H1 (cell line): ENCODE measurements at regions not wholly inside any gene's neighbourhood (a gene's known extent, or its start where the extent isn't known, plus 50 kb on each side); places are given as distances from the start of the nearest gene placed in this dataset.

Source experiments
- BACH1 ChIP-seq: IDR thresholded peaks from 2 replicates; pipeline ENCODE4 v1.6.1; 2012; ENCODE audit warnings: low read length, improper control_type of control experiment
- BRCA1 ChIP-seq: IDR thresholded peaks from 2 replicates; pipeline ENCODE4 v1.6.1; 2012; ENCODE audit warnings: low read depth, low read length, improper control_type of control experiment
- CREB1 ChIP-seq: IDR thresholded peaks from 2 replicates; pipeline ENCODE4 v1.6.1; 2012; ENCODE audit warnings: inconsistent platforms
- EZH2 ChIP-seq: fragments of 200-600 bp; sonication (generic); IDR thresholded peaks from 2 replicates; pipeline ENCODE4 v1.7.1; 2012; ENCODE audit warnings: low read depth, mild to moderate bottlenecking, moderate library complexity, low read length, inconsistent platforms; ENCODE audit not compliant: severe bottlenecking
- GTF2F1 ChIP-seq: IDR thresholded peaks from 2 replicates; pipeline ENCODE4 v1.6.1; 2012; ENCODE audit warnings: low read depth, low read length, improper control_type of control experiment, borderline replicate concordance
- RBBP5 ChIP-seq: IDR thresholded peaks from 2 replicates; pipeline ENCODE4 v1.7.1; 2012; ENCODE audit warnings: low read depth, mild to moderate bottlenecking, inconsistent platforms, low read length, moderate library complexity, borderline replicate concordance
- SIN3A ChIP-seq, 2 experiments: IDR thresholded peaks in 1 of 2; conservative IDR thresholded peaks in 1 of 2; 2 replicates each; pipeline ENCODE4 v1.6.1; 2011 to 2012; ENCODE audit warnings: low read length in 2 of 2, improper control_type of control experiment in 1 of 2, low read depth in 1 of 2, mild to moderate bottlenecking in 1 of 2
- SIX5 ChIP-seq: IDR thresholded peaks from 2 replicates; pipeline ENCODE4 v1.6.1; 2011; ENCODE audit warnings: mild to moderate bottlenecking, low read depth, low read length
- TAF1 ChIP-seq: IDR thresholded peaks from 2 replicates; pipeline ENCODE4 v1.6.1; 2011; ENCODE audit warnings: mild to moderate bottlenecking, low read depth, low read length

DNA sequence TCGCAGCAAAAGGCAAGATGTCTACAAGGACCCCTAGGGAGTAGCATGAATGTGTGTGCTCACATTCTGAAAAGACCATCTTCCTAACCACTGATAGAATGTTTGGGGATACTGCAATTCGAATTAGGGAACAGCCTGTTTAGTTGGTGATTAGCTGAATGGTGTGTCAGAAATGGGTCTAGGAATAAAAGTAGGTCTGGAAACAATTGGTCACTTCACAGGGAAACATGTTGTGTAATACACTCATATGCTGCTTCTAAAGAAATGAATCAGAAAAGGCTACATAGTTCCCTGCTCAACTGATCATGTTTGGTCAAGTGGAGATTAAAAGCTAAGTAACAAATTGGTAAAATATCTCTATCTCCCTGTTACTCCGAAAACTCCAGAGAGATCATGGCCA lies 2362.4 kb upstream of the TENM3 start (continued):
- no peak for TF ChIP-seq EZH2
- TF ChIP-seq SIX5, result no peak
- TF ChIP-seq RBBP5, result no peak
- TF ChIP-seq SIN3A (conservative IDR thresholded peaks at IDR 0.05 in 1 of 2, IDR thresholded peaks at IDR 0.05 in 1 of 2; ENCODE audit: low read depth in 1 of 2, low read length in 2 of 2), result no peak
- no peak for TF ChIP-seq CREB1
- no peak for TF ChIP-seq BRCA1
- TF ChIP-seq TAF1, result no peak
- TF ChIP-seq GTF2F1, result no peak
- TF ChIP-seq BACH1, result no peak
